Sigmoid colon (tissue), 4 donors: ENCODE measurements at regions not wholly inside any gene's neighbourhood (a gene's known extent, or its start where the extent isn't known, plus 50 kb on each side); places are given as distances from the start of the nearest gene placed in this dataset.

Source experiments
- CTCF ChIP-seq, 4 experiments: fragments of 450-650 bp in 3 of 4; fragments of 200-600 bp in 1 of 4; IDR thresholded peaks; one replicate each; pipeline ENCODE4 v1.5.1; 2016 to 2019; ENCODE audit warnings: antibody characterized with exemption in 4 of 4, mild to moderate bottlenecking in 3 of 4, moderate library complexity in 2 of 4
- EP300 ChIP-seq, 4 donors: sonication (generic); formaldehyde crosslinking; IDR thresholded peaks; one replicate each; pipeline ENCODE4 v1.6.1; 2017; ENCODE audit warnings: antibody characterized with exemption in 4 of 4
- POLR2A ChIP-seq, 2 donors: fragments of 450-650 bp; IDR thresholded peaks; one replicate each; pipeline ENCODE4 v1.6.1; 2016; ENCODE audit warnings: antibody characterized with exemption in 2 of 2, mild to moderate bottlenecking in 2 of 2, moderate library complexity in 2 of 2
- POLR2AphosphoS5 ChIP-seq, 4 donors: sonication (generic); formaldehyde crosslinking; IDR thresholded peaks; one replicate each; pipeline ENCODE4 v1.6.1; 2017; ENCODE audit warnings: antibody characterized with exemption in 4 of 4

DNA sequence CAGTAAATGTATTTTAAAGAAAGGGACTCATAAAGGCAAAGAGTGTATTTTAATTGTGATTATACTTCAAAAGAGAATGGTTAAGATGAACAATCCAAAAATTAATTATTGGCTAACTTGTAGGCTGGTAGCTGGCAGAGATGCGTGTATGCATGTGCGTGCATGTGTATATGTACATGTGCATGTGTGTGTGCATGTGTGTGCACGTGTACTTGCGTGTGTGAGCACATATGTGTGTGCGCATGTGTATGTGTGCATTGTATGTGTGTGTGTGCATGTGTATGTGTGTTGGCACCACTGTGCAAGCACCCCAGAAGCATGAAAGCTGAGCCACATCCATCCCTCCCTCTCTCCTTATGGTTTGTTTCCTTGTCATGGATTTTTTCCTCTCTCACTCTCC lies 83.0 kb upstream of the SLC1A3 start:
- TF ChIP-seq CTCF (IDR thresholded peaks at IDR 0.05): no peak
- no peak for TF ChIP-seq POLR2A (IDR thresholded peaks at IDR 0.05)
- no peak for TF ChIP-seq EP300 (IDR thresholded peaks at IDR 0.05)
- TF ChIP-seq POLR2AphosphoS5 (IDR thresholded peaks at IDR 0.05): no peak
